Immature natural killer cell (primary cell): ENCODE measurements at regions not wholly inside any gene's neighbourhood (a gene's known extent, or its start where the extent isn't known, plus 50 kb on each side); places are given as distances from the start of the nearest gene placed in this dataset.

ENCODE experiments used
- DNase-seq, 3 donors: peaks; one replicate each; pipeline ENCODE4 v3.0.0; 2022; ENCODE audit warnings: mixed read lengths in 1 of 3
- H3K27ac Mint-ChIP-seq, 6 donors: one replicate each; pipeline ENCODE4 v1.8.0; 2020; ENCODE audit warnings: mixed read lengths in 6 of 6, mild to moderate bottlenecking in 5 of 6, inconsistent platforms in 4 of 6, moderate library complexity in 3 of 6
- H3K27me3 Mint-ChIP-seq, 3 donors: one replicate each; pipeline ENCODE4 v1.8.0; 2020 to 2021; ENCODE audit warnings: low read depth in 3 of 3, mild to moderate bottlenecking in 3 of 3, mixed read lengths in 3 of 3, moderate library complexity in 3 of 3, inconsistent platforms in 1 of 3
- H3K36me3 Mint-ChIP-seq, 3 donors: one replicate each; pipeline ENCODE4 v1.8.0; 2020; ENCODE audit warnings: mixed read lengths in 3 of 3, inconsistent platforms in 2 of 3, mild to moderate bottlenecking in 2 of 3
- H3K4me1 Mint-ChIP-seq, 2 donors: one replicate each; pipeline ENCODE4 v1.8.0; 2020; ENCODE audit warnings: inconsistent platforms in 2 of 2, mild to moderate bottlenecking in 2 of 2, mixed read lengths in 2 of 2, moderate library complexity in 1 of 2
- H3K4me3 Mint-ChIP-seq, 5 donors: one replicate each; pipeline ENCODE4 v1.8.0; 2020; ENCODE audit warnings: mild to moderate bottlenecking in 5 of 5, mixed read lengths in 5 of 5, inconsistent platforms in 3 of 5, moderate library complexity in 3 of 5
- H3K9me3 Mint-ChIP-seq, 6 donors: one replicate each; pipeline ENCODE4 v1.8.0; 2020; ENCODE audit warnings: mild to moderate bottlenecking in 6 of 6, mixed read lengths in 6 of 6, inconsistent platforms in 4 of 6, moderate library complexity in 3 of 6

- Mint-ChIP-seq H3K9me3 (no peaks in the 10 kb centered on the region), H3K27me3 (peaks cover 0 to 14% (median 4%) of the 10 kb centered on the region in 3 donors), H3K4me3 (no peak overlapping the region), H3K4me1 (no peaks in the 10 kb centered on the region), H3K27ac (no peak overlapping the region), H3K36me3 (peaks cover 0 to 4% (median 0%) of the 10 kb centered on the region in 3 donors)
- no peak for DNase-seq
Observed at GRCh38 chr17:79524213-79525187, 86.4 kb downstream of the RBFOX3 start.

GRCh38 chr17:79522414-79522813 lies 88.4 kb downstream of the RBFOX3 start:
- Mint-ChIP-seq H3K9me3 (no peaks in the 10 kb centered on the region), H3K36me3 (no peaks in the 10 kb centered on the region), H3K27ac (no peak overlapping the region), H3K27me3 (peaks cover 0 to 14% (median 4%) of the 10 kb centered on the region in 3 donors), H3K4me3 (no peak overlapping the region), H3K4me1 (peaks cover 0 to 5% of the 10 kb centered on the region in 2 donors)
- DNase-seq = no peak

- H3K4me3 Mint-ChIP-seq = no peak overlapping the region
- peaks cover 0 to 12% (median 4%) of the 10 kb centered on the region in 3 donors for H3K27me3 Mint-ChIP-seq
- no peak for DNase-seq
- H3K9me3 Mint-ChIP-seq = no peaks in the 10 kb centered on the region
- no peak overlapping the region for H3K27ac Mint-ChIP-seq
- H3K4me1 Mint-ChIP-seq = peaks cover 0 to 5% of the 10 kb centered on the region in 2 donors
- H3K36me3 Mint-ChIP-seq = no peaks in the 10 kb centered on the region
Observed at GRCh38 chr17:79521225-79521624, 89.6 kb downstream of the RBFOX3 start.

- H3K4me1 Mint-ChIP-seq = peaks cover 0 to 5% of the 10 kb centered on the region in 2 donors
Observed at GRCh38 chr17:79520167-79521165, 90.4 kb downstream of the RBFOX3 start.

GRCh38 chr17:79519601-79520000 lies 91.2 kb downstream of the RBFOX3 start:
- Mint-ChIP-seq H3K36me3 (no peaks in the 10 kb centered on the region), H3K27ac (no peak overlapping the region), H3K9me3 (no peaks in the 10 kb centered on the region), H3K4me3 (no peak overlapping the region), H3K4me1 (peaks cover 0 to 5% of the 10 kb centered on the region in 2 donors), H3K27me3 (peaks cover 0 to 7% (median 6%) of the 10 kb centered on the region in 3 donors)
- no peak for DNase-seq

More at GRCh38 chr17:79520167-79521165, 90.4 kb downstream of the RBFOX3 start:
- Mint-ChIP-seq H3K9me3 (no peaks in the 10 kb centered on the region), H3K27ac (no peak overlapping the region), H3K4me3 (no peak overlapping the region), H3K27me3 (peaks cover 0 to 12% (median 4%) of the 10 kb centered on the region in 3 donors), H3K36me3 (no peaks in the 10 kb centered on the region)
- DNase-seq = no peak

GRCh38 chr17:79518585-79519523 lies 92.0 kb downstream of the RBFOX3 start:
- Mint-ChIP-seq H3K27me3 (peaks cover 0 to 5% (median 2%) of the 10 kb centered on the region in 3 donors), H3K27ac (no peak overlapping the region), H3K4me1 (peaks cover 0 to 5% of the 10 kb centered on the region in 2 donors), H3K9me3 (no peaks in the 10 kb centered on the region), H3K36me3 (no peaks in the 10 kb centered on the region), H3K4me3 (no peak overlapping the region)
- no peak for DNase-seq

GRCh38 chr17:79517827-79518584 lies 92.8 kb downstream of the RBFOX3 start:
- no peak overlapping the region for H3K27ac Mint-ChIP-seq
- no peaks in the 10 kb centered on the region for H3K36me3 Mint-ChIP-seq
- no peak overlapping the region for H3K4me3 Mint-ChIP-seq
- H3K27me3 Mint-ChIP-seq = peaks cover 0 to 3% (median 0%) of the 10 kb centered on the region in 3 donors
- no peaks in the 10 kb centered on the region for H3K9me3 Mint-ChIP-seq
- peaks cover 0 to 5% of the 10 kb centered on the region in 2 donors for H3K4me1 Mint-ChIP-seq
- DNase-seq = no peak

- H3K9me3 Mint-ChIP-seq = peaks cover 0 to 2% (median 0%) of the 10 kb centered on the region in 6 donors
- no peaks in the 10 kb centered on the region for H3K36me3 Mint-ChIP-seq
- peaks cover 0 to 3% (median 0%) of the 10 kb centered on the region in 3 donors for H3K27me3 Mint-ChIP-seq
- no peak overlapping the region for H3K4me3 Mint-ChIP-seq
- H3K4me1 Mint-ChIP-seq = peaks cover 0 to 5% of the 10 kb centered on the region in 2 donors
- H3K27ac Mint-ChIP-seq = no peak overlapping the region
- no peak for DNase-seq
Observed at GRCh38 chr17:79515646-79516571, 94.9 kb downstream of the RBFOX3 start.

- Mint-ChIP-seq H3K4me3 (no peak overlapping the region), H3K4me1 (peaks cover 0 to 5% of the 10 kb centered on the region in 2 donors), H3K36me3 (no peaks in the 10 kb centered on the region), H3K9me3 (peaks cover 0 to 2% (median 0%) of the 10 kb centered on the region in 6 donors), H3K27me3 (peaks cover 0 to 3% (median 0%) of the 10 kb centered on the region in 3 donors), H3K27ac (no peak overlapping the region)
- no peak for DNase-seq
Observed at GRCh38 chr17:79515110-79515509, 95.7 kb downstream of the RBFOX3 start.

GRCh38 chr17:79513820-79514535 lies 96.9 kb downstream of the RBFOX3 start:
- no peaks in the 10 kb centered on the region for H3K36me3 Mint-ChIP-seq
- H3K4me1 Mint-ChIP-seq = peaks cover 0 to 5% of the 10 kb centered on the region in 2 donors

GRCh38 chr17:79513206-79513605 lies 97.6 kb downstream of the RBFOX3 start:
- Mint-ChIP-seq H3K36me3 (no peaks in the 10 kb centered on the region), H3K27ac (no peak overlapping the region), H3K4me3 (no peak overlapping the region), H3K4me1 (no peaks in the 10 kb centered on the region), H3K27me3 (peaks cover 0 to 3% (median 0%) of the 10 kb centered on the region in 3 donors), H3K9me3 (peaks cover 0 to 2% (median 0%) of the 10 kb centered on the region in 6 donors)
- DNase-seq = no peak

More at GRCh38 chr17:79513820-79514535, 96.9 kb downstream of the RBFOX3 start:
- Mint-ChIP-seq H3K27ac (no peak overlapping the region), H3K4me3 (no peak overlapping the region), H3K27me3 (peaks cover 0 to 3% (median 0%) of the 10 kb centered on the region in 3 donors), H3K9me3 (peaks cover 0 to 2% (median 0%) of the 10 kb centered on the region in 6 donors)
- no peak for DNase-seq
